T-helper 1 cell treated with Interleukin-12 subunit alpha and Interleukin-12 subunit beta and Interleukin-4 antibody, amounts not matched to agents 30 ng/mL and 1 ng/mL, for 36 hours (primary cell): ENCODE measurements at regions not wholly inside any gene's neighbourhood (a gene's known extent, or its start where the extent isn't known, plus 50 kb on each side); places are given as distances from the start of the nearest gene placed in this dataset.

Experiments
- intact Hi-C: fragments of 100-400 bp; cut with micrococcal nuclease; formaldehyde crosslinking; loops from one replicate; pipeline ENCODE4 v1.15.1; 2024

- intact Hi-C loops = loop anchor here (10.0 kb wide), 1 partner anchor 116 kb away; no protein-coding TSS in a partner anchor
These were observed 320.1 kb upstream of the THBS1 start for GRCh38 chr15:39260791-39261190.

GRCh38 chr15:39261397-39262183 is 319.3 kb upstream of the THBS1 start:
- intact Hi-C loops = loop anchor here (10.0 kb wide), 1 partner anchor 117 kb away; no protein-coding TSS in a partner anchor

GRCh38 chr15:39262995-39263772 is 317.7 kb upstream of the THBS1 start:
- intact Hi-C loops = loop anchor here (10.0 kb wide), 1 partner anchor 118 kb away; no protein-coding TSS in a partner anchor

GRCh38 chr15:39265261-39265660 is 315.6 kb upstream of the THBS1 start:
- intact Hi-C loops = loop anchor here (10.0 kb wide), 1 partner anchor 120 kb away; no protein-coding TSS in a partner anchor

GRCh38 chr15:39266890-39267289 is 314.0 kb upstream of the THBS1 start:
- intact Hi-C loops = loop anchor here (10.0 kb wide), 1 partner anchor 122 kb away; no protein-coding TSS in a partner anchor

GRCh38 chr15:39267685-39268084 is 313.2 kb upstream of the THBS1 start:
- intact Hi-C loops = loop anchor here (10.0 kb wide), 1 partner anchor 123 kb away; no protein-coding TSS in a partner anchor

- intact Hi-C loops = loop anchor here (10.0 kb wide), 1 partner anchor 125 kb away; no protein-coding TSS in a partner anchor
These were observed 311.5 kb upstream of the THBS1 start for GRCh38 chr15:39269352-39269751.

GRCh38 chr15:39269821-39270220 is 311.1 kb upstream of the THBS1 start:
- intact Hi-C loops = loop anchor here (10.0 kb wide), 1 partner anchor 125 kb away; no protein-coding TSS in a partner anchor

- intact Hi-C loops = no loop called here
These were observed 310.5 kb upstream of the THBS1 start for GRCh38 chr15:39270221-39270855.

- intact Hi-C loops = no loop called here
These were observed 309.9 kb upstream of the THBS1 start for GRCh38 chr15:39270934-39271333.

GRCh38 chr15:39272901-39273300 is 308.0 kb upstream of the THBS1 start:
- intact Hi-C loops = no loop called here

- intact Hi-C loops = no loop called here
These were observed 307.0 kb upstream of the THBS1 start for GRCh38 chr15:39273717-39274411.

GRCh38 chr15:39275066-39275465 is 305.8 kb upstream of the THBS1 start:
- intact Hi-C loops = no loop called here

- intact Hi-C loops = no loop called here
These were observed 301.6 kb upstream of the THBS1 start for GRCh38 chr15:39279311-39279710.

- intact Hi-C loops = no loop called here
These were observed 299.8 kb upstream of the THBS1 start for GRCh38 chr15:39281094-39281493.

- intact Hi-C loops = no loop called here
These were observed 298.1 kb upstream of the THBS1 start for GRCh38 chr15:39282663-39283208.

- intact Hi-C loops = no loop called here
These were observed 297.3 kb upstream of the THBS1 start for GRCh38 chr15:39283531-39283930.

GRCh38 chr15:39285071-39285470 is 295.8 kb upstream of the THBS1 start:
- intact Hi-C loops = no loop called here

- intact Hi-C loops = no loop called here
These were observed 295.2 kb upstream of the THBS1 start for GRCh38 chr15:39285663-39286062.

GRCh38 chr15:39286706-39287105 is 294.2 kb upstream of the THBS1 start:
- intact Hi-C loops = no loop called here
